GM18519 (cell line): ENCODE measurements at regions not wholly inside any gene's neighbourhood (a gene's known extent, or its start where the extent isn't known, plus 50 kb on each side); places are given as distances from the start of the nearest gene placed in this dataset.

Experiments
- ATAC-seq: cut with Tn5 transposase; IDR thresholded peaks from one replicate; pipeline ENCODE4 v1.9.1; 2021; ENCODE audit warnings: mild to moderate bottlenecking, moderate library complexity; ENCODE audit not compliant: unreplicated experiment, low FRiP score

DNA sequence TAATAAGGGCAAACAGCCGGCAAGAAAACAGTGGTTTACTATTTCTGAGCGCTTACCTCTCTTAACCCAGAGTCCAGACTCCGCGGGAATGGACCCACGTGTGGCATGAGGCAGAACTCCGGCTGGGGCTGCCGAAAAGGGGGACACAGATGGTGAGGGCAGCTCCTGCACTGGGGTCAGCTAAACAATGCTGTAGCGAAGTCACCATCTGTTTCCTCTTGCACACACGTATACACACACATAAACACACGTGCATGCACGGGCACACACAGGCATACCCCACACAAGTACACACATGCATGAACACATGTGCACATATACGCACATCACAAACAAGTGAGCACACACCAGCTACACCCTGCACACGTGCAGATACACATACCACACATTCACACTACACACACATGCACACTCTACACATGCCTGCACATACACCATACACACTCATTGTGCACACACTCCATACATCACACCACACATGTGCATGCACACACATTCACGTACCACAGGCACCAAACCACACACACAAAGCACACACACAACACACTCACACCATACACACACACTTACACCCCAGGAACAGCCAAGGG is 105.9 kb upstream of the ID2 start:
- no peak for ATAC-seq

DNA sequence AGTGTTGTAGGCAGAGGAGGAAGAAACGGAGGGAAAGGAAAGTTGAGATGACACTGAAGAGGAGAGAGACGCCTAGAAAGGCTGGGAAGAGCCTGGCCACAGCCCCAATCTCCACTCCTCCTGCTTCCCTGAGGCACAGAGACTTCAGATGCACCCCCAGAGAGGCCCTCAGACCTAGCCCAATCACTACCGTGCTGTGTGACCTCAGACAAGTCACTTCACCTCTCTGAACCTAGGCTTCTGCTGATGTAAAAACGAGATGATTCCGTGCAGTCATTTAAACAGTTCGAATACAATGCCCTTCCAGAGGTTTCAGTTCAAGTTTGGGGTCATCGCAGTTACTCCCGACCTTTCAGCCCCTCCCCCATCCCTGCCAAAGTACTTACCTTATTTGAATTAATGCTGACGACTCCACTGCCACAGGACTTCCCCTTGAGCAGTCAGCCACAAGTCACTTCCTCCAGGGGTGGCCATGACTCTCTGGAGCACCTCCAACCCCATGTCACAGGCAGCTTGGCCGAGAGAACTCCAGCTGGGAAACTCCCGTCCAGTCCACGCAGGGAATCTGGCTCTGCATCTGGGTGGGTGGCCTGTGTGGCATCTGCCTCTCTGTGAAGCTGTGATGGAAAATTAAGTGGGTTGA is 105.2 kb upstream of the ID2 start:
- ATAC-seq = no peak

DNA sequence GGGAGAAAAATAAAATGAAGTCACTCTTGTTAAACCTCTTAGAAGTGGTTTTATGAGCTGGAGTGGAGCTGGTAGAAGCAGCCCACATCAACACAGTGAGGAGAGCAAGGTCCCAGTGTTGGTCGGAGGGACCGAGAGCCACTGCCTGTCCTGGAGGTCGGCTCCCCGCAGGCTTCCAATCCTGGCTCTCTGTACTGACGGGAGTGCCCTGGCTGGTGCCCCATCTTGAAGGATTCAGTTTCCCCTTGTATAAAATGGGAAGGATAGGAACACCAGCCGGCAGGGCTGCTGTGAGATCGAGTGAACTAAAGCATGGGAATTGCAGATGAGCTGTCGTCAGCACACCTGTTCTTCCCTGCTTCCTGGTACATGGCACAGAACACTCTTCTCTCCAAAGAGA is 104.3 kb upstream of the ID2 start:
- ATAC-seq = no peak

DNA sequence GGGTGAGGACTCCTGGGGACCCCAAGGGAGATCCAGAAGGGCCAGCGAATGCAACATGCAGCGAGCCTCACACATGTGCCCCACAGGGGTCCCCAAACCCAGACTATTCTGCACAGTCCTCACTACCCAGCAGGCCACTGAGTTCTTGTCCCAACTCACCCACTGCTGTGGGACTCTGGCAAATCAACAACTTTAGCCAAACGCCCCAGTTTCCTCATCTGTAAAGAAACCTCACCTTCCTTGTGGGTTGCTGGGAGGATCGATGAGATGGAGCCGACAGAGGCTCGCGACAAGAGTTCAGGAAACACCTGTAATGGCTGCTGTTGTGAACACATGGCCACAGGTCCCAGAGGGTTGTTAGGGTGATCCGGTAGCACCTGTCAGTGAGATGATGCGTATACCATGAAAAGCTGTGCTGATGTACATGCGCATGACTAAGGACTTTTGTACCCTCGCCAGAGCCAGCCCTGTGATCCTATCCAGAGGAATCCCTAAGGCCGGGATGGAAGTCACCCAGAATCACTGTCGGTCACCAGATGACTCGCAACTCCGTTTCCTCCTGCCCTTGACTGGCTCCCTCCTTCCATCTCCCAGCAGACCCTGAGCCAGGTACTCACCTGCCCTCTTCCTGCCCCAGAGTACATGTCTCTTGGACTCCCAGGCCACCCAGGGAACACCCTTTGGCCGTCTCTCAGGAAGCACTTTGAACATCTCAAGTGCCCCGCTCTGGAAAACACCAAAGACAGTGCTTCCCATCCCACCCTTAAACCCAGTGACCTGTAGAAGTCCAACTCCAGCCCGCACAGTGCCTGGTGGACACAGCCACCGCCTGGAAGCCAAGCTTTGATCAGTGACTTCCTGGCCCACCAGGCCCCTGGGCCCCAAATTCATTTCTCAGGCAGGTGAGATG is 103.3 kb upstream of the ID2 start:
- ATAC-seq = no peak

DNA sequence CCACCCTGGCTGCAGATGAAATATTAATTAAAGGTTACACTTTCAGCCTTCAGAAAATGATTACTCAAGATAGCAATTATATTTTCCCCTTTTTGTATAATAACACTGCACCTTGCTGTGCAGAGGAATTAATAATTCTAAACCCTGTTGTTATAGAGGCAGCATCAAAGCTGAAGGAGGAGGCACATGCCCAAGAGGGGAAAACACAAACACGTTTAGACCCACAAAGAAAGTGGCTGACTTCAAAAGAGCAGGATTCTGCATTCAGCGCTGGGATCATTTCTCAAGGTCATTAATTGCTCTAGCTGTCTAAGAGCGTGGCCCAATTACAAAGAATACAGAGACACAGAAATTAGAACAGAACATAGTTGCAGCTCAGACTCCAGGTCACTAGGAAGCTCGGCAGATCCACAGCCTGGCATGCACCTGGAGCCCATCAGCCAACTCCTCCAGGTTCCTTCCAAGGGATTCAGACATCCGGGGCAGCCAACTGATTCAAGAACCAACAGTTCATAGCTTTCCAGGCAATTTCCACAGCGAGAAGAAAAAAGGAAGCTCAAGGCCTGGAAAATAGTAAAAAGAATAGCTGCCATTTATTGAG is 102.3 kb upstream of the ID2 start:
- ATAC-seq = no peak

DNA sequence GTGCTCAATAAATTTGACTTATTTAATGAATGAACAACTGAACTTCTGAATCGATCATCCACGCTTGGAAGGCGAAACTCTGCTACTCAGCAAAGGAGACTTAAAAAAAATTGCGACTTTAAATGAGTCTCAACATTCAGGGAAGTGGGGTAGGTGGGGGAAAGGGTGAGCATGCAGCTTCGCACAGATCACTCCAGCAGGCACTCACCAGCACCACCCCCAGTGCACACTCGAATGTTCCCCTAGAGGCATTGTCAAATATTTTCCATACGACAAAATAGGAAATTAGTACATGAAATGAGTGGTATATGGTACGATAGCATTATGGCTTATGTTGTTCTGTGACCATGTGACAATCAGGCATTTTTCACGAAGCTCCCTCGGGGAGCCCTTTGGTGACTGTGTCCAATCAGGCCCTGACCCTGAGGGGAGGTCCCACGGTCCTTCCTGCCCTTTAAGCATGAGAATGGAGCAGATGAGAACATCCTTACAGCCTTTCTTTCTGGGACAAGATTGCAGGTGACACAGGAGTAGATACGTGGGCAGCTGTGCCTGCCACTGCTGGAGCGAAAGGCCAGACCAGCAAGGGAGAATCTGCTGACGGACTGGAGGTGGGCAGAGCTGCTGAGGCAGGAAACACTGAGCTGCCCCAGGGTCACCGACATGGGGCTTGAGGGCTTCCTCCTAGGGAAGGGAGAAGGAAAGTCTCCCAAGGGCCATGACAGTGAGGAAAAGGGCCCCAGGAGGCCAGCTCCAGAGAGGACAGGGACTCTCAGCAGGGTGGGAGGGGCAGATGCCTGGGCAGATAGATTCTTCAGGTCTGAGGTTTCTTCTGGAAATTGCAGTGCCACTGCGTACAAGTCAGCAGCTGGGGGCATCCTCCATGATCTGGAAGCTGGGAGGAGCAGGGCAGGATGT is 101.3 kb upstream of the ID2 start:
- no peak for ATAC-seq

DNA sequence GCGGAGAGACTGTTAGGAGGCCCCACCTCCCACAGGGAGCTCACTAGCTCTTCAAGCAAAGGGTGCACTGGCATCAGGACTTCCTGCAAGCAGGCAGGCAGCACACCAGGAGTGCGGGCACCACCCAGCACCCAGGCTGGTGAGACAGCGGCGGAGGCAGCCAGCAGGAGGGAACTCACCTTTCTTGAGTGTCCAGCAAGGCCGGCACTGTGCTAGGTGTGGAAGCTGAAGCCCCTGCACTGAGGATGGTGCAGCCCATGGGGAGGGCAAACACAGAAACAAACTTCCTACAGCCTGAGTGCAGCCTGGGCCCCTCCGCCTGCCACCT is 100.7 kb upstream of the ID2 start:
- ATAC-seq = no peak

DNA sequence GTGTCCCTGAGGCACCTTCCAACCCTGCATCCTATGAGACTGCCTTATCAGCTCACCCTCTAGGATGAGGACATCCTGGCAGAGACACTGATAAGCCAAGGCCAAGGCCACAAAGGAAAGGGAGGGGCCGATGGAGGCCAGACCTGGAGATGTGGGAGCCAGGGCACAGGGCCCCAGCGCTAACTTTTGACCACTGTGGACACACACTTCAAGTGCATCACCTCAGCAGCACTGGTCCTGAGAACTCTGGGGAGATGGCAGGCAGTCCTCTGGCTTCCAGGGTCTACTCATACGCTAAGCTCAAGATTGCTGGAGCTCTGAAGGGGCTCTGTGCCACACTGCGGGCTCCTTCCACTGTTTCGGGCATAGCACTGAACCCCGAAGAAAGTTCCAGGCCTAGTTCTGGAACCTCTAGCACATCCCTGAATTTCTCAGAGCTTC is 100.2 kb upstream of the ID2 start:
- no peak for ATAC-seq

DNA sequence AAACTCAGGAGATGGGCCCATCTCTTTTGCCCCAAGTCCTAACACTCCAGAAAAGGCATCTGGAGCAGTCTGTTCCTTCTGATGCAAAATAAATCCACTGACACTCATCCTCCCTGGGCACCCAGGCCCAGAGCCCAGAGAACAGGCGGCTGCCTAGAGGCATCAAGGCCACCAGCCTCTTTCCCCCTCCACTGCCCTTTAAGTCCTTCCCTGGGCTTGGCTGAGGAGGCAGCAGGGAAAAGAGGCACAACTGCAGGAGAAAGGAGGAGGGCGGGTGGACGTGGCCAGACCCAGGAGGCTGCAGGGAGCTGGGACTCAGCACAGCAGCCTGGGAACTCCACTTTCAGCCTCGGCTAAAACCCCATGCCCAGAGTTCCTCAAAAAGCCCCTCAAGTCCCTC is 99.7 kb upstream of the ID2 start:
- ATAC-seq = no peak

DNA sequence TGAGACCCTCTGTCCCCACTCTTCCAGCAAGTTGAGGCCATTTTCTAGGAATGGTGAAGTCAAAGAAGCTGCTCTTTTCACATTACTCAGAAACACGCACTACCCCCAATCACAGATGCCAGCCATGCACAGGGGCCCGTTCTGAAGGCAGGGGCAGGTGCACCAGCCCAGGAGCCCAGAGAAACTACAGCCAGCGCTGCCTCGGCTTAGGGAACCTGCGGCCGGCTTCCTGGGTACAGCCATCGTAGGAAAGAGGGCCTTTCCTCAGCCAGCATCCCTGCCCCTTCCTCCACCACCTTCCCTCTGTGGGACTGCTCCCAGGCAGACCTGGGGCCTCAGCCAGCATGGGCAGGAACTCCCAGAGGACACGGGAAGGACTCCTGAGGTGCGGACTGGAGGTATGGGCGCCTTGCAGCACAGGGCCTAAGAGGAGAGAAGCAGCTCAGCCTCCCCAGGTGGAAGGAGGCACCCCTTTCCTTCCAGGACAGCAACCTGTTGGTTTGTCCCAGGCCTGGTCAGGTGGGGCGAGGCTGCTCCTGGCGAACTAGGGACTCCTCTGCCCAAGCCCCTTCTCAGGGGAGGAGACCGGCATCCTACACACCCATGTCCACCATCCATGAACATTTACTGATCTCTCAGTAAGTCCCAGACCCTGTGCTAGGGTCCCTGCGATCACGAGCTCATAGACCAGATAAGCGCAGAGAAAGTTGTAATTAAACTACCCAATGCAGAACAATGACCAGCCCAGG is 99.0 kb upstream of the ID2 start:
- no peak for ATAC-seq

DNA sequence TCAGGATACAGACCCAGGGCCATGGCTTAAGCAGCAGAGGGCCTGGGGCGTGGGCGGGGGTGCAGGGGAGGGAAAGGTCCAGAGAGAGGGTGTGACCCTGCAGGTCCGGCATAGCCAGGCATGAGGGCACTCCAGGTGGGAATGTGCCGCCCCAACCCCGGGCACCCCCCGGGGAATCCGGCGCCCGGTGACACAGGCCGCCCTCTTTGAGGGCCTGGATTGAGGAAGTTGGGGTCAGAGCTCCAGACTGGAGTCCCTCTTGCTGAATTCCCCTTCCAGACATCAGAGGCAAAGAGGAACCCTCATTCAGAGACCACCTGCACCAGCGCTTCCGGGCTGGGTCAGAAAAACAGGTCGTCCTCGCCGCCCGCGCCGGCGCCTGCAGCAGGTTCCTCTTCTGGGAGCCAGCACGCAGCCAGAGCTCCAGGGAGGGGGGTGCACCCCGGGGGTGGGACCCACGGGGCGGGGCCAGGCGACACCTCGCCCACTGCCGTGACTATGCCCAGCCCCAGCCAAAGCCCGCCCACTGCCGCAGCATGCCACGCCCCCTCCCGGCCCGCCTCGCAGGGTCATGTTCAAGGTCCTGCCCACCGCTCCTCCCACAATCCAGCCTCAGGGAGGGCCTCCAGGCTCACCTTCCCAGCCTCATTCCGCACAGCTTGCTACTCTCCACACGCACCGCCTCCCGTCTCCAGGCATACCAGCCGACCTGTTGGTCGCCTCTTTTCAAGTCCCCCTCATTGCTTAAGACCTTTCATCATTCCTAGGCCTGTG is 98.3 kb upstream of the ID2 start:
- peak; percentile 42 for ATAC-seq

DNA sequence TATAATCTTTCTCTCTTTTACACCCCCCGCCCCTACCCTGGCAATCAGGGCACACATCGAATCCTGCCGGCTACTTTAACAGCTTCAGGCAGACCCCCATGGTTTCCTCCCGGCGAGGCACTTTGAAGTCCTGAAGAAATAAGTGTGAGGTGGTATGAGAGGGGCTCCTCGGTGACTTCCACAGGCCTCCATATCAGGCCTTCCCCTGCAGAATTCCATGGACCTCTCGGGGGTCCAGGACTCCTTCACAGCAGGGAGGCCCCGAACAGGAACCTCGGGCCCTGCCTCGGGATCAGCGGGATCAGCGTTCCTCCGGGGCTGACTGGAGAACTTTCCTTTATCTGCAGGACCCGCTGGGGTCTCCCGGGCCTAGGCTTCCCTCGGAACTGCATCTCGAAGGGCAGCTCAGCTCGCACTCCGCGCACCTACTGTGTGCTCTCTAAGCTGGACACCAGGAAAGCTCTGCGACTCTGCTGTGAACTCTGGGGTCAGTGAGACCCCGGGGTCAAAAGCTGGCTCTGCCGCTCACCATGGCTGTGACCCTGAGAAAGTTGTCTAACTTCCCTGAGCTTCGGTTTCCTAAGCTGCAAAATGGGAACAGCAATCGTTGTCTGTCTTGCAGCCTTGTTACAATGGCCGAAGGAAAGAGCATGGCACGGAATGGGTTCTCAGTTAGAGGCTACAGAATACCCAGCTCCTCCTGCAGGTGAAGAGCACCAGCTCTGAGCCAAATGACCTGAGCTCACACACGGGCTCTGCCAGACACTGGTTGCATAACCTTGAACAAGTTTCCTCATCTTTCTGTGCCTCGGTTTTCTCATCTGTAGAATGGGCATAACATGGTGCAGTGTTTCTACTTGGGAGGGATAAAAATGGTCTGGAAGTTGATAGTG is 97.4 kb upstream of the ID2 start:
- no peak for ATAC-seq

DNA sequence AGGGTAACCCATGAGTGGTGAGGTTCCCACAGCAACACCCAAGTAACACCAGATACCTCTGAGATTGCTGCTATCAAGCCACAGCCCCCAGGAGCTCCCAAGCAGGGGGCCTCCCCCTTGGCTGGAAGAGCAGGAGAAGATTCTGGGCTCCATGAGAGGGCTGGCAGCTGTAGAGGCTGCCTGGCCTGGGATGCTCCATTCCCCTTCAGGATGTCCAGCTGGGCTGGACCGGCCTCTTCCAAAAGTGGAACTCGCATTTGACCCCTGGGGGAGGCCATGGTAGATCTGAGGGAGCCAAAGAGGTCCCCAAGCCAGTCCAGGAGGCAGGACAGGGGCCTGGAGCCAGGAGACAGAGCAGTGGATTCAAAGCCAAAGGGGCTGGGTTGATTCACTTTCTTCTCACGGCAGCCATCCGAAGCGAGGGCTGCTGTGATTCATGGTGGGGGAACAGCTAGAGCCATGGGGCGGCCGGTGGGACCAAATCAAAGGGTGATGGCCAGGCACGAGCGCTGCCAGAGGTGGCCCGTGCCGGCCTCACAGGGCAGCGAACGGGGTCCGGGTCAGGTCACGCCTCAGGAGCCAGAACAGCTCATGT is 95.3 kb upstream of the ID2 start:
- ATAC-seq = no peak

DNA sequence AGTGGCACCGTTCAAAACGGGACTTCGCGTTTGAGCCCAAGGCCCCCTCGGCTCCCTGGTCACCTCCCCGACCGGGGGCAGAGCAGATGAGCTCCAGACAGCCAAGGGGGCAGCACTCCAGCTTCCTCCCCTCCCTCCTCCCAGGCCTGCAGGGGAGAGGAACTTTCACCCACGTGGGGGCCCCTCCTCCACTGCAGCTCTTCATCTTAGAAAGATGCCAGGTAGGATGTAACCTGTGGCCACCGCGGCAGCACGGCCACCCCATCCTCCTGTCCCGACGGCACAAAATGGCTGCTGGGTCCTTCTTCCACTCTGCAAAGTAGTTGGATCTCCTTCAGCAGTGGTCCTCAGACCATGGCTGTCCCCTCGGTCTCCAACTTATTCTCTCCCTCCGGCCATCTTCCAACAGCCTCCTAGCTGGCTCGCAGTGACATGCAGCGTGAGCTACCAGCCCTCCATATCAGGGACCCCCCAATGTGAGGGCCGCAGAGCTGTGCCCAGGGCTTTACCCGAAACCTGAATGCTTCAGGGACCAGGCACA is 94.5 kb upstream of the ID2 start:
- no peak for ATAC-seq

DNA sequence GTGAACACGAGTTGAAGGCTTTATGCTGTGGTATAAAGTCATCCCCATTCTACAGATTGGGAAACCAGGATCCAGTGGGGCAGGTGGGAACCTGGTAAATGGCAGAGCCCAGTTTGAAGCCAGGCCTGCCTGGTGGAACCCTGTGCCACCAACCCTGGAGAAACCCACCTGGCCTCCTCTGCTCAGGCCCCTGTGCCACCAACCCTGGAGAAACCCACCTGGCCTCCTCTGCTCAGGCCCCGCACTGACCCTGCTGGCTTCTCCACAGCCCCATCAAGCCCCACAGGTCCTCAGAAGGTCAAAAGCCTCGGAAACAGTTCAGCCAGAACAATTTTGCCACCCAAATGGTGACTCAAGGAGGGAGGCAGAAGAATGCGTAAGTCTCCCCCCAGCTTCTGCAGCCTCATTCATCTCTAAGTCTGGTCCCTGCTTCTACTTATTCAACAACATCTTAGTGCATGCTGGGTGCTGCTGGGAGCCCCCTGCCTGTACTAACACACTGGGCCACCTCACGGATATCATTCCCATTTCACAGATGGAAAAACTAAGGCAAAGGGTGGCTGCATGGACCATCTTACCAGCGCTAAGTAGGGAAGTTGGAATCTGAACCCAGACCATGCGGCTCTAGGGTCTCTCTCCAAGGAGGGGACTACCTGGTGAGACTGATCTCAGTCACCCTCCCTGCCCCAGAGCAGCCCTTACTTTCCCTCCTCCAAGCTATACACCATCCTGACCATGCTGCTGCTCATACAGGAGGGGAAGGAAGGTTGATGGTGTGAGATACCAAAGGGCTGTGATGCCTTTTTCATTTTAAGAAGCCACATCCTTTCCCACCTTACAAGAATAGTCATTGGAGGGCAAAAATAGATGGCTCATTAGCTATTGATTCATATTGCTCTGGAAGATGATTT is 93.7 kb upstream of the ID2 start:
- ATAC-seq = no peak

DNA sequence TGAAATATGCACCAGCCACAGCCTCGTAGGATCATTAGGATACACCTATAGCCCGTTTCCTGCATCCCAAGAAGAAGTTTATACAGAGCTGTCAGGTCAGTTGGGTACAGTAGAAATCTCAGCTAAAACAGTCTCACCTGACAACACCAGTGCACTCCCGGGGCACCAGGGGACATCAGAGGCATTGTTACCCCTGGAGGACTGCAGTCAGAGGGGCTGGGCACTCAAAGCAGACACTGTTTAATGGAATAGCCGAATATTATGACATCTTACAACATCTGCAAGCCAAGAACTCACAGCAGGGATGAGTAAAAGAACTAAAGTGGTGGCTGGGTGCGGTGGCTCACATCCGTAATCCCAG is 93.0 kb upstream of the ID2 start:
- no peak for ATAC-seq
